ENCODE measurements at regions not wholly inside any gene's neighbourhood (a gene's known extent, or its start where the extent isn't known, plus 50 kb on each side); places are given as distances from the start of the nearest gene placed in this dataset.

DNA sequence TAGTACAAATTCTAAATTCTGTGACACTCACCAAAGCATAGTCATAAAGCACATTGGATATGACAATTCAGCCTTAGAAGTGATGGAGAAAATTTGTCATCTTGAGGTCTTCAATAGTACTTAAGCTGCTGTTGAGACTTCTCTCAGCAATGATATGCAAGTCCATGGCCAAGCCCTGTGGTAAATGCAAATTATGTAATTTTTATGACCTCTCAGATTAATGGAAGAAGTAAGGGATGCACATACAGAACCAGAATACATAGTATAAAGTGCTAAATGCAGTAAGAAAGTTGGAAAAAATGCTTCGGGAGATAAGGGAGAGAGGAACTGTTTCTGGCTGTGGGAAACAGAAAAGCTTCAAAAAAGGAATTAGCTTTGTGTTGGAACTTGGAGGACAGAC, 700.7 kb downstream of the RNF144B start:
- POLR2A ChIA-PET = no interaction called here
- no peak for TF ChIP-seq NFRKB (IDR thresholded peaks at IDR 0.05)
- TF ChIP-seq L3MBTL2 (conservative IDR thresholded peaks at IDR 0.05) = no peak
- no peak for TF ChIP-seq ELF4 (IDR thresholded peaks at IDR 0.05)
- no peak for TF ChIP-seq FOXK2 (IDR thresholded peaks at IDR 0.05)
- TF ChIP-seq LEF1 (IDR thresholded peaks at IDR 0.05; ENCODE audit: borderline replicate concordance) = no peak
- no peak for TF ChIP-seq CTBP1 (IDR thresholded peaks at IDR 0.05; ENCODE audit: borderline replicate concordance)
- no peak for TF ChIP-seq HDGF (IDR thresholded peaks at IDR 0.05; ENCODE audit: borderline replicate concordance)
- TF ChIP-seq BHLHE40 (IDR thresholded peaks at IDR 0.05; ENCODE audit: borderline replicate concordance) = no peak
- TF ChIP-seq TARDBP (IDR thresholded peaks at IDR 0.05) = no peak
- no peak for TF ChIP-seq ZNF384 (IDR thresholded peaks at IDR 0.05)
- TF ChIP-seq SP1 (IDR thresholded peaks at IDR 0.05) = no peak
- no peak for TF ChIP-seq ARNT (IDR thresholded peaks at IDR 0.05)
- TF ChIP-seq FOXM1 (IDR thresholded peaks at IDR 0.05; ENCODE audit: borderline replicate concordance) = no peak
- no peak for TF ChIP-seq SUZ12 (IDR thresholded peaks at IDR 0.05)
- TF ChIP-seq, protein P1, sequence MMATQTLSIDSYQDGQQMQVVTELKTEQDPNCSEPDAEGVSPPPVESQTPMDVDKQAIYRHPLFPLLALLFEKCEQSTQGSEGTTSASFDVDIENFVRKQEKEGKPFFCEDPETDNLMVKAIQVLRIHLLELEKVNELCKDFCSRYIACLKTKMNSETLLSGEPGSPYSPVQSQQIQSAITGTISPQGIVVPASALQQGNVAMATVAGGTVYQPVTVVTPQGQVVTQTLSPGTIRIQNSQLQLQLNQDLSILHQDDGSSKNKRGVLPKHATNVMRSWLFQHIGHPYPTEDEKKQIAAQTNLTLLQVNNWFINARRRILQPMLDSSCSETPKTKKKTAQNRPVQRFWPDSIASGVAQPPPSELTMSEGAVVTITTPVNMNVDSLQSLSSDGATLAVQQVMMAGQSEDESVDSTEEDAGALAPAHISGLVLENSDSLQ (IDR thresholded peaks at IDR 0.05) = no peak
- no peak for DNase-seq (ENCODE audit: extremely low spot score)
- CTCF ChIA-PET = no interaction called here

DNA sequence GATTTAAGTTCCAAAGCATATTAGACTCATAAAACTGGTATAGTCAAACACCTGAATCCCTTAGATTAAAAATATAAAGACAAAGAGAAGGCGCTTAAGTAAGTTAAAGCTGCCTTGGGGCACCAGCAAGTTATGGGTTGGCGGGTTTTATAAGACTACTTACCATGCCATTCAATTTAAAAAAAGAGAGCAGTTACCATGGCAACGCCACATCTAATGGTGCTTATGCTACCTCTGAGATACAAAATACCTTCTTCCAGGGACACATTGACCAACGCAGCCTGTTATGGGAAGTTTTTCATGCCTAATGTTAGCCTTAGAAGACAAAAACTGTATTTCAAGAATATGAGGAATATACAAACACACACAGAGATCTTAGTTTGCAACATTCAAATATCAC, 713.6 kb downstream of the RNF144B start:
- CTCF ChIA-PET = no interaction called here
- POLR2A ChIA-PET = no interaction called here
- TF ChIP-seq NFRKB (IDR thresholded peaks at IDR 0.05) = no peak
- no peak for TF ChIP-seq FOXK2 (IDR thresholded peaks at IDR 0.05)
- TF ChIP-seq SUZ12 (IDR thresholded peaks at IDR 0.05) = no peak
- TF ChIP-seq CTBP1 (IDR thresholded peaks at IDR 0.05; ENCODE audit: borderline replicate concordance) = no peak
- no peak for TF ChIP-seq L3MBTL2 (conservative IDR thresholded peaks at IDR 0.05)
- no peak for TF ChIP-seq FOXM1 (IDR thresholded peaks at IDR 0.05; ENCODE audit: borderline replicate concordance)
- no peak for TF ChIP-seq LEF1 (IDR thresholded peaks at IDR 0.05; ENCODE audit: borderline replicate concordance)
- TF ChIP-seq BHLHE40 (IDR thresholded peaks at IDR 0.05; ENCODE audit: borderline replicate concordance) = no peak
- TF ChIP-seq FOXA1 (IDR thresholded peaks at IDR 0.05) = no peak
- no peak for TF ChIP-seq ARNT (IDR thresholded peaks at IDR 0.05)
- no peak for TF ChIP-seq TARDBP (IDR thresholded peaks at IDR 0.05)
- TF ChIP-seq SP1 (IDR thresholded peaks at IDR 0.05) = no peak
- TF ChIP-seq, protein P1 (IDR thresholded peaks at IDR 0.05) = no peak
- DNase-seq (ENCODE audit: extremely low spot score) = no peak

- CTCF ChIA-PET = no interaction called here
- POLR2A ChIA-PET = no interaction called here
- TF ChIP-seq ELF4 (IDR thresholded peaks at IDR 0.05) (no peak), TARDBP (IDR thresholded peaks at IDR 0.05) (no peak)
- peak; percentile 8 for DNase-seq (ENCODE audit: extremely low spot score)
Observed at GRCh38 chr6:19102936-19103335, 715.8 kb downstream of the RNF144B start.

GRCh38 chr6:19107468-19107867, 720.3 kb downstream of the RNF144B start:
- ChIA-PET CTCF (no interaction called here), POLR2A (no interaction called here)
- TF ChIP-seq LEF1 (IDR thresholded peaks at IDR 0.05; ENCODE audit: borderline replicate concordance) (no peak), FOXM1 (IDR thresholded peaks at IDR 0.05; ENCODE audit: borderline replicate concordance) (no peak), ELF4 (IDR thresholded peaks at IDR 0.05) (no peak), FOXK2 (IDR thresholded peaks at IDR 0.05) (no peak), CTBP1 (IDR thresholded peaks at IDR 0.05; ENCODE audit: borderline replicate concordance) (no peak), L3MBTL2 (conservative IDR thresholded peaks at IDR 0.05) (no peak), BHLHE40 (IDR thresholded peaks at IDR 0.05; ENCODE audit: borderline replicate concordance) (no peak), ARNT (IDR thresholded peaks at IDR 0.05) (no peak), FOXA1 (IDR thresholded peaks at IDR 0.05) (no peak)
- no peak for DNase-seq (ENCODE audit: extremely low spot score)

- no peak for TF ChIP-seq L3MBTL2 (conservative IDR thresholded peaks at IDR 0.05)
- TF ChIP-seq NFRKB (IDR thresholded peaks at IDR 0.05) = no peak
- CTCF ChIA-PET = no interaction called here
- no peak for DNase-seq (ENCODE audit: extremely low spot score)
- POLR2A ChIA-PET = no interaction called here
Observed at GRCh38 chr6:19121521-19121920, 715.6 kb upstream of the ID4 start.

DNA sequence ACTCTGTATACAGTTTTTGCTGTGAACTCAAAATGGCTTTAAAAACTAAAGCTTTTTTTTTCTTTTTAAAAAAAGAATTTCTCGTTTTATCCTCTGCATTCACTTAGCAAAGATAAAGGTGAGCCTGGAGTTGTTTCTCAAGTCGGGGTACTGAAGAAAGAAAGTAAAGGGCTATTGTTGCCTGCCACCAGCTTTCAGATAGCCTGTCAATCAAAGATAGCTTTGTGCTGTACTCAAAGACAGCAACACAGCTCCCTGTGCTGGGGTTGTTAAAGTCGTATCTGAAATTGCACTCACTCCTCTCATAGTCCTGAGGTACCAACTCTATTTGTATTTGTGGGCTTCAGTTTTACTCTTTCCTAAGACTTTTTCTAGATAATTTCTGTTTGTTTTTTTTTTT, 710.1 kb upstream of the ID4 start:
- POLR2A ChIA-PET = no interaction called here
- DNase-seq (ENCODE audit: extremely low spot score) = no peak

GRCh38 chr6:19128701-19129100, 708.5 kb upstream of the ID4 start:
- ChIA-PET POLR2A (no interaction called here), CTCF (no interaction called here)
- no peak for DNase-seq (ENCODE audit: extremely low spot score)
- TF ChIP-seq SP1 (IDR thresholded peaks at IDR 0.05) (no peak), NFRKB (IDR thresholded peaks at IDR 0.05) (no peak), CTBP1 (IDR thresholded peaks at IDR 0.05; ENCODE audit: borderline replicate concordance) (no peak), BHLHE40 (IDR thresholded peaks at IDR 0.05; ENCODE audit: borderline replicate concordance) (no peak), FOXM1 (IDR thresholded peaks at IDR 0.05; ENCODE audit: borderline replicate concordance) (no peak), SUZ12 (IDR thresholded peaks at IDR 0.05) (no peak), FOXA1 (IDR thresholded peaks at IDR 0.05) (no peak), FOXK2 (IDR thresholded peaks at IDR 0.05) (no peak)
- TF ChIP-seq, protein P1 (IDR thresholded peaks at IDR 0.05) = no peak

More for the DNA sequence above, 710.1 kb upstream of the ID4 start:
- CTCF ChIA-PET = no interaction called here
- TF ChIP-seq, protein P1 (IDR thresholded peaks at IDR 0.05) = peak; percentile 69
- no peak for TF ChIP-seq FOXA1 (IDR thresholded peaks at IDR 0.05)

All from HEK293T (cell line).